Mesenchymal stem cell (in vitro differentiated cells and primary cell): ENCODE measurements at regions not wholly inside any gene's neighbourhood (a gene's known extent, or its start where the extent isn't known, plus 50 kb on each side); places are given as distances from the start of the nearest gene placed in this dataset.

Experiments
- DNase-seq: peaks from one replicate; pipeline ENCODE4 v3.0.0-alpha.2; 2013
- H2AFZ ChIP-seq: one replicate; pipeline ENCODE4 v1.6.1; 2013; ENCODE audit warnings: low read depth, mild to moderate bottlenecking, control low read depth, inconsistent platforms, low read length, moderate library complexity
- H2AK5ac ChIP-seq: 2 replicates; pipeline ENCODE4 v1.6.1; 2013; ENCODE audit warnings: low read length, moderate library complexity, mild to moderate bottlenecking, inconsistent platforms; ENCODE audit not compliant: severe bottlenecking
- H2BK120ac ChIP-seq: one replicate; pipeline ENCODE4 v1.6.1; 2013; ENCODE audit warnings: low read depth, mild to moderate bottlenecking, inconsistent platforms, low read length, moderate library complexity
- H2BK12ac ChIP-seq, 2 experiments: one replicate each; pipeline ENCODE4 v1.6.1; 2013; ENCODE audit warnings: inconsistent platforms in 2 of 2, low read length in 2 of 2, mild to moderate bottlenecking in 2 of 2, moderate library complexity in 2 of 2, control low read depth in 1 of 2
- H2BK15ac ChIP-seq: one replicate; pipeline ENCODE4 v1.6.1; 2013; ENCODE audit warnings: mild to moderate bottlenecking, low read depth, inconsistent platforms; ENCODE audit not compliant: poor library complexity, severe bottlenecking
- H2BK5ac ChIP-seq: 2 replicates; pipeline ENCODE4 v1.6.1; 2013; ENCODE audit warnings: low read depth, mild to moderate bottlenecking, low read length, control low read depth, inconsistent platforms; ENCODE audit not compliant: poor library complexity, severe bottlenecking
- H3K14ac ChIP-seq, 2 experiments: one replicate each; pipeline ENCODE4 v1.6.1; 2013; ENCODE audit warnings: inconsistent platforms in 2 of 2, low read length in 2 of 2, control low read depth in 1 of 2, mild to moderate bottlenecking in 1 of 2, moderate library complexity in 1 of 2
- H3K18ac ChIP-seq, 2 experiments: one replicate each; pipeline ENCODE4 v1.6.1; 2013; ENCODE audit warnings: inconsistent platforms in 2 of 2, low read length in 2 of 2, control low read depth in 1 of 2, low read depth in 1 of 2, mild to moderate bottlenecking in 1 of 2
- H3K23ac ChIP-seq, 2 experiments: one replicate each; pipeline ENCODE4 v1.6.1; 2013; ENCODE audit warnings: inconsistent platforms in 2 of 2, low read length in 2 of 2, mild to moderate bottlenecking in 2 of 2, moderate library complexity in 2 of 2, control low read depth in 1 of 2
- H3K27ac ChIP-seq: 2 replicates; pipeline ENCODE4 v1.5.1; 2013; ENCODE audit warnings: mild to moderate bottlenecking, moderate library complexity, low read length, control low read depth, inconsistent platforms; ENCODE audit not compliant: poor library complexity, severe bottlenecking
- H3K27me3 ChIP-seq, 2 experiments: 2 replicates each; pipeline versions ENCODE4 v1.6.1 to v1.7.0; 2013; ENCODE audit warnings: low read length in 2 of 2, mild to moderate bottlenecking in 2 of 2, moderate library complexity in 2 of 2, control low read depth in 1 of 2, inconsistent platforms in 1 of 2; ENCODE audit not compliant: control insufficient read depth in 1 of 2, insufficient read depth in 1 of 2
- H3K36me3 ChIP-seq, 2 experiments: 2 replicates each; pipeline versions ENCODE4 v1.6.1 to v1.7.0; 2013; ENCODE audit warnings: low read length in 2 of 2, control low read depth in 1 of 2, inconsistent platforms in 1 of 2, low read depth in 1 of 2, mild to moderate bottlenecking in 1 of 2; ENCODE audit not compliant: insufficient read depth in 2 of 2, control insufficient read depth in 1 of 2
- H3K4ac ChIP-seq, 2 experiments: one replicate each; pipeline ENCODE4 v1.6.1; 2013; ENCODE audit warnings: inconsistent platforms in 2 of 2, low read length in 2 of 2, mild to moderate bottlenecking in 2 of 2, moderate library complexity in 2 of 2, control low read depth in 1 of 2, low read depth in 1 of 2
- H3K4me1 ChIP-seq: 2 replicates; pipeline ENCODE4 v1.6.1; 2013; ENCODE audit warnings: low read depth, low read length, control low read depth; ENCODE audit not compliant: control insufficient read depth, insufficient read depth
- H3K4me2 ChIP-seq: 2 replicates; pipeline ENCODE4 v1.6.1; 2013; ENCODE audit warnings: low read length, mild to moderate bottlenecking, inconsistent platforms; ENCODE audit not compliant: poor library complexity, severe bottlenecking
- H3K4me3 ChIP-seq, 2 experiments: 2 replicates each; pipeline versions ENCODE4 v1.5.1 to v1.7.0; 2013; ENCODE audit warnings: low read length in 2 of 2, mild to moderate bottlenecking in 2 of 2, control low read depth in 1 of 2, low read depth in 1 of 2; ENCODE audit not compliant: insufficient read depth in 1 of 2
- H3K79me1 ChIP-seq: replicated peaks from 2 replicates; pipeline ENCODE4 v1.6.1; 2013; ENCODE audit warnings: mild to moderate bottlenecking, control low read depth, low read length, inconsistent platforms; ENCODE audit not compliant: poor library complexity, severe bottlenecking
- H3K9ac ChIP-seq: 2 replicates; pipeline ENCODE4 v1.7.0; 2013; ENCODE audit warnings: mild to moderate bottlenecking, low read length, moderate library complexity
- H3K9me3 ChIP-seq: 2 replicates; pipeline ENCODE4 v1.7.0; 2013; ENCODE audit warnings: mild to moderate bottlenecking, low read length; ENCODE audit not compliant: control insufficient read depth
- H4K8ac ChIP-seq: one replicate; pipeline ENCODE4 v1.6.1; 2013; ENCODE audit warnings: inconsistent platforms, mild to moderate bottlenecking, low read length, moderate library complexity
- H4K91ac ChIP-seq: one replicate; pipeline ENCODE4 v1.6.1; 2013; ENCODE audit warnings: mild to moderate bottlenecking, low read length, inconsistent platforms
- WGBS: methylation state at CpG from one replicate; pipeline ENCODE4 v1.1.7; 2013; ENCODE audit warnings: mixed read lengths; 5-methylcytosine and 5-hydroxymethylcytosine counted together

DNA sequence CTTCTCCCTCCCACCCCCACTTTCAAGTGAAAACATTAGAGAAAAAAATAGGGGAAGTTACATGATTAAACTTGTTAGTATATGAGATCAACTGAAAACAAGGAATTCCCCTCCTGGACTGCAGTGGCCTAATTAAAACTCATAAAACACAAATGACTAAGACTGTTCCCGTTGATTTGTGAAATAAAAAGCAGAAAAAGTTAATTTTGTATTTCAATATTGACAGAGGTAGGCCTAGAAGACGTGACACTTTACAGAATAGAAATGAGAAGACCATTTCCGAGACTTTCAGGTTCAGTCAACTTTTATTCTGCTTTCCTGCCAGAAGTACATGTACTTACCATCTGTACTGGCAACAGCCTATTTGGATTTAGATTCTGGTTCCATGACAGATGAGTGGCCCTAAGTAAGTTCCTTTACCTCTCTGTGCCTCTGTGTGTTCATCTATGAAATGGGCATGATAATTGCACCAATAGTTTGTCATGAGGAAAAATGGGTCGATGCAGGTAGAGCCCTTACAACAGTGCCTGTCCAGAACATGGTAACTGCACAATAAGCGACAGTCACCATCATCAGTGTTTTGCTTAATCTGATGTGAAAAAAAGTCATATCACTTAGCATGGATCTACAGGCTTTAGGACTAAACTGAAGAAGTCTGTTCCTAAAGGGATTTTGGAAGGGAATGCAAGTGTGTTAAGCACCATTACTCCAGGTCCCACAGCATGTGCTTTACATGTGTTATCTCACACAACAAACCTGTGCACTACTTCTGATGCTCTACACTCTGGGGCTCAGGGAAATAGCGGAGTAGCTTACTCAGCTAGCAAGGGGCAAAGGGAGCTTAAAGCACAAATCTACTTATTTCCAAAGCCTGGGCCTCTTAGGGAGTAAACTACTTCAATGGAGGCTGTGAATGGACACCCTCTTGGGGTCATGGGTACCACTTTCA, 562.3 kb upstream of the DIPK2B start:
- peak overlapping the region; percentile 99 for H3K9ac ChIP-seq
- H2AK5ac ChIP-seq, result no peak overlapping the region
- H3K27me3 ChIP-seq, result no peaks in the 10 kb centered on the region
- peaks cover 0 to 92% of the 10 kb centered on the region in 2 experiments for H3K36me3 ChIP-seq
- H3K4me3 ChIP-seq, result peak overlapping the region in 1 of 2 experiments; percentile 64
- WGBS, result 71% methylated on average over 5 of the region's 6 CpGs
- peak overlapping the region; percentile 66 for H3K27ac ChIP-seq
- H2BK5ac ChIP-seq, result no peak overlapping the region
- peak overlapping the region; percentile 75 for H4K8ac ChIP-seq
- H3K9me3 ChIP-seq, result no peaks in the 10 kb centered on the region
- no peak overlapping the region for H3K14ac ChIP-seq
- peaks cover 3% of the 10 kb centered on the region for H3K4me1 ChIP-seq
- no peak overlapping the region for H3K4ac ChIP-seq
- no peak overlapping the region for H2AFZ ChIP-seq
- no peak overlapping the region for H2BK12ac ChIP-seq
- no peak overlapping the region for H3K23ac ChIP-seq
- no peak overlapping the region for H4K91ac ChIP-seq
- H2BK15ac ChIP-seq, result no peak overlapping the region
- H2BK120ac ChIP-seq, result no peak overlapping the region
- peak; percentile 51 for DNase-seq
- H3K79me1 ChIP-seq, result no peaks in the 10 kb centered on the region
- H3K18ac ChIP-seq, result no peak overlapping the region
- no peak overlapping the region for H3K4me2 ChIP-seq

DNA sequence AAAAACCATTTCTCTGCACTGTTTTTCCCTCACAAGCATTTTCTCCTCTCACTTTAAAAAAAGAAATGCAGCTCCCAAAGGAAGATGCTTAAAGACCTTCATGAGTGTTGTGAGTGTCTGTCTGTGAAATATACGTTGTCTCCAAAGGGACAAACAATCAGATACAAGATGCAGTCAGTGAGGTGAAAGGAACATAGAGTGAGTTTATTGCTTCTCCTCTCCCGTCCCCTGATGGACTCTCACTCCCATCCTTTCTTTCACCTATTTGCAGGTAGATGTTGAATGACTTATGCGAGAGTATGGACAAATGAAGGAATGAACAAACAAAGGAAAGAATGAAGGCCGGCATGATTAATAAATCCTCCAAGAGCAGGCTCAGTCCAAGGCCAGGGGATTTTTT, 561.2 kb upstream of the DIPK2B start:
- Histone ChIP-seq H3K27ac (peak overlapping the region; percentile 62), H2AFZ (no peak overlapping the region), H4K91ac (no peak overlapping the region), H2BK12ac (no peak overlapping the region), H2AK5ac (no peak overlapping the region), H3K23ac (no peak overlapping the region), H4K8ac (no peak overlapping the region), H2BK5ac (no peak overlapping the region), H3K4me1 (peaks cover 3% of the 10 kb centered on the region), H3K27me3 (no peaks in the 10 kb centered on the region), H3K36me3 (peaks cover 0 to 92% of the 10 kb centered on the region in 2 experiments), H2BK15ac (no peak overlapping the region), H2BK120ac (no peak overlapping the region), H3K18ac (no peak overlapping the region), H3K9ac (peak overlapping the region; percentile 99), H3K79me1 (no peaks in the 10 kb centered on the region), H3K4me2 (no peak overlapping the region), H3K14ac (no peak overlapping the region), H3K9me3 (no peaks in the 10 kb centered on the region), H3K4me3 (peak overlapping the region in 1 of 2 experiments; percentile 64), H3K4ac (no peak overlapping the region)
- WGBS, result 17% methylated on average over 2 of the region's 4 CpGs
- peak; percentile 8 for DNase-seq

DNA sequence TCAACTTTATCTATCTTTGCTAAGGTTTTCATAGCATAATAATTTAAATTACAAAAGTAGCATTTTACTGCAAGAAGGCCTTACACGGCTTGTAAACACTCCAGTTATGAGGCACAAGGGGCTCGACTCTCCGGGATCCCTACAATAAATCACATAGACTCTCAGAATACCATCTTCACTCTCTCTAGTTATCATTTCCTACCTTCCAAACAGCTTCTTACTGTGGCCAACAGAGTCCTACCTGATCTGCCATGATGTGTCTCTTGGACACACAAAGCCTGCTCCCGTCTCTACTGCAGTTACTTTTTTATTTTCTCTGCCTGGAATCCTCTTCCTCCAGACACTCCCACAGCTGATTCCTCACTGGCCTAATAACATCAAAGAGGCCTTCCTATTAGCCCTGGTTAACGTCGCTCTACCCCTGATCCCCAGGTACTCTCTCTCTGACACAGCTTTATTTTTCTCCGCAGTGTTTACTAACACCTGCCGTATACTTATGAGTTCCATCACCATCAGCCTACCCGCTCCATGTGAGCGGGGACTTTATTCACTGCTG, 559.6 kb upstream of the DIPK2B start:
- no peak overlapping the region for H2BK5ac ChIP-seq
- H2BK12ac ChIP-seq, result peak overlapping the region; percentile 54 to 63
- peaks cover 0 to 91% of the 10 kb centered on the region in 2 experiments for H3K36me3 ChIP-seq
- H2AK5ac ChIP-seq, result no peak overlapping the region
- no peaks in the 10 kb centered on the region for H3K27me3 ChIP-seq
- H3K4me1 ChIP-seq, result peaks cover 3% of the 10 kb centered on the region
- 25% methylated on average over 6 of the region's 10 CpGs for WGBS
- no peaks in the 10 kb centered on the region for H3K79me1 ChIP-seq
- no peak overlapping the region for H3K14ac ChIP-seq
- no peak overlapping the region for H4K91ac ChIP-seq
- H4K8ac ChIP-seq, result no peak overlapping the region
- H2BK15ac ChIP-seq, result no peak overlapping the region
- peak overlapping the region; percentile 3 to 62 for H3K18ac ChIP-seq
- peak overlapping the region; percentile 99 for H3K9ac ChIP-seq
- DNase-seq, result peak; percentile 11
- H3K9me3 ChIP-seq, result no peaks in the 10 kb centered on the region
- peak overlapping the region; percentile 84 for H3K27ac ChIP-seq
- peak overlapping the region in 1 of 2 experiments; percentile 64 for H3K4me3 ChIP-seq
- H3K23ac ChIP-seq, result no peak overlapping the region
- no peak overlapping the region for H2AFZ ChIP-seq
- peak overlapping the region in 1 of 2 experiments; percentile 35 for H3K4ac ChIP-seq
- no peak overlapping the region for H2BK120ac ChIP-seq
- peak overlapping the region; percentile 34 for H3K4me2 ChIP-seq
